Upper lobe of left lung (tissue), 6 donors: ENCODE measurements at regions not wholly inside any gene's neighbourhood (a gene's known extent, or its start where the extent isn't known, plus 50 kb on each side); places are given as distances from the start of the nearest gene placed in this dataset.

ENCODE experiments used
- ATAC-seq, 2 donors: fragments of 200-7000 bp; cut with Tn5 transposase; one replicate each; pipeline ENCODE4 v1.9.1; 2022; ENCODE audit warnings: mild to moderate bottlenecking in 2 of 2, moderate library complexity in 2 of 2; ENCODE audit not compliant: low FRiP score in 2 of 2
- DNase-seq, 2 donors: peaks; one replicate each; pipeline ENCODE4 v3.0.0-alpha.2; 2019 to 2020
- H3K27ac ChIP-seq, 4 donors: fragments of 200-600 bp; sonication (generic); one replicate each; pipeline ENCODE4 v1.5.1; 2016 to 2019
- H3K27me3 ChIP-seq, 4 donors: fragments of 200-600 bp; sonication (generic); one replicate each; pipeline ENCODE4 v1.5.1; 2017 to 2019
- H3K36me3 ChIP-seq, 4 donors: fragments of 200-600 bp; sonication (generic); one replicate each; pipeline ENCODE4 v1.5.1; 2016 to 2019
- H3K4me1 ChIP-seq, 4 donors: fragments of 200-600 bp; sonication (generic); one replicate each; pipeline ENCODE4 v1.5.1; 2018 to 2019
- H3K4me3 ChIP-seq, 4 donors: fragments of 200-600 bp; sonication (generic); one replicate each; pipeline ENCODE4 v1.5.1; 2017 to 2019; ENCODE audit warnings: mild to moderate bottlenecking in 2 of 4, moderate library complexity in 1 of 4
- H3K9me3 ChIP-seq, 4 donors: fragments of 200-600 bp; sonication (generic); one replicate each; pipeline ENCODE4 v1.5.1; 2018 to 2019
- EP300 ChIP-seq, 4 donors: sonication (generic); formaldehyde crosslinking; IDR thresholded peaks; one replicate each; pipeline ENCODE4 v1.5.1; 2017; ENCODE audit warnings: antibody characterized with exemption in 4 of 4, control low read depth in 2 of 4
- POLR2A ChIP-seq, 4 donors: fragments of 450-650 bp; IDR thresholded peaks; one replicate each; pipeline ENCODE4 v1.5.1; 2016 to 2017; ENCODE audit warnings: antibody characterized with exemption in 4 of 4, mild to moderate bottlenecking in 2 of 4
- POLR2AphosphoS5 ChIP-seq, 2 donors: sonication (generic); formaldehyde crosslinking; IDR thresholded peaks; one replicate each; pipeline ENCODE4 v1.5.1; 2017; ENCODE audit warnings: antibody characterized with exemption in 2 of 2
- WGBS, 2 donors: methylation state at CpG; one replicate each; pipeline ENCODE4 v1.1.5; 2017 to 2018; 5-methylcytosine and 5-hydroxymethylcytosine counted together
- TF ChIP-seq, protein P1 (sequence below), 6 experiments: fragments of 450-650 bp in 4 of 6; fragments of 200-600 bp in 2 of 6; sonication (generic) in 2 of 6; IDR thresholded peaks; one replicate each; pipeline ENCODE4 v1.5.1; 2016 to 2019; ENCODE audit warnings: antibody characterized with exemption in 6 of 6
- donor health status: DM: no; HTN: no; CAD: no; lungs with moderate emphysema.
- donor health status: DM: no; HTN: yes; CAD: no; lungs with severe emphysema.

GRCh38 chr1:5720484-5720883 is 271.7 kb downstream of the NPHP4 start:
- no peak for TF ChIP-seq POLR2A (IDR thresholded peaks at IDR 0.05)
- TF ChIP-seq POLR2AphosphoS5 (IDR thresholded peaks at IDR 0.05): no peak
- no peak for TF ChIP-seq EP300 (IDR thresholded peaks at IDR 0.05)
- TF ChIP-seq, protein P1, sequence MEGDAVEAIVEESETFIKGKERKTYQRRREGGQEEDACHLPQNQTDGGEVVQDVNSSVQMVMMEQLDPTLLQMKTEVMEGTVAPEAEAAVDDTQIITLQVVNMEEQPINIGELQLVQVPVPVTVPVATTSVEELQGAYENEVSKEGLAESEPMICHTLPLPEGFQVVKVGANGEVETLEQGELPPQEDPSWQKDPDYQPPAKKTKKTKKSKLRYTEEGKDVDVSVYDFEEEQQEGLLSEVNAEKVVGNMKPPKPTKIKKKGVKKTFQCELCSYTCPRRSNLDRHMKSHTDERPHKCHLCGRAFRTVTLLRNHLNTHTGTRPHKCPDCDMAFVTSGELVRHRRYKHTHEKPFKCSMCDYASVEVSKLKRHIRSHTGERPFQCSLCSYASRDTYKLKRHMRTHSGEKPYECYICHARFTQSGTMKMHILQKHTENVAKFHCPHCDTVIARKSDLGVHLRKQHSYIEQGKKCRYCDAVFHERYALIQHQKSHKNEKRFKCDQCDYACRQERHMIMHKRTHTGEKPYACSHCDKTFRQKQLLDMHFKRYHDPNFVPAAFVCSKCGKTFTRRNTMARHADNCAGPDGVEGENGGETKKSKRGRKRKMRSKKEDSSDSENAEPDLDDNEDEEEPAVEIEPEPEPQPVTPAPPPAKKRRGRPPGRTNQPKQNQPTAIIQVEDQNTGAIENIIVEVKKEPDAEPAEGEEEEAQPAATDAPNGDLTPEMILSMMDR (IDR thresholded peaks at IDR 0.05): no peak
- no peak overlapping the region for H3K4me3 ChIP-seq
- no peaks in the 10 kb centered on the region for H3K36me3 ChIP-seq
- no peak overlapping the region for H3K27ac ChIP-seq
- peaks cover 0 to 6% (median 0%) of the 10 kb centered on the region in 4 donors for H3K27me3 ChIP-seq
- H3K9me3 ChIP-seq: peaks cover 0 to 6% (median 1%) of the 10 kb centered on the region in 4 donors
- WGBS, 2 donors: 48 to 54% methylated on average over 8 of the region's 8 CpGs
- no peak for DNase-seq
- no peak for ATAC-seq
- peaks cover 0 to 3% (median 0%) of the 10 kb centered on the region in 4 donors for H3K4me1 ChIP-seq

DNA sequence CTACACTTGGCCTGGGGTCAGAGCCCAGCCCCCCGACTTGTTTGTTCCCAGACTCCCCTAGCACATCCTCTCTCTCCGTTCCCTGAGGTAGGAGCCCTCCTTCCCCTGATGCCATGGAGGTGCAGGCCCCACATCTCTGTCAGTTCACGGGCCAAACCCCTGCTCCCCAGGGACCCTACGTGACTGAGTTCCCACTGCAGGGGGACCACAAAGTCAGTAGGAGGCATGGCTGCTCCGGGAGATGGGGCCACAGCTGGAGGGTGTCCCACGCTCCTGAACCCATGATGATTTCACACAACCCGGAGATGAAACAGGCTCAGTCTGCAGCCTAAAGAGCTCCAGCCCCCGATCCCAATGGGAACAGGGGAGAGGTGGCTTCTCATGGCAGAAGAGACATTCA is 272.2 kb downstream of the NPHP4 start:
- DNase-seq: no peak
- Histone ChIP-seq H3K27ac (no peak overlapping the region), H3K27me3 (peaks cover 0 to 6% (median 0%) of the 10 kb centered on the region in 4 donors), H3K9me3 (peaks cover 0 to 6% (median 3%) of the 10 kb centered on the region in 4 donors), H3K4me1 (peaks cover 0 to 3% (median 0%) of the 10 kb centered on the region in 4 donors), H3K36me3 (no peaks in the 10 kb centered on the region), H3K4me3 (no peak overlapping the region)
- ATAC-seq: no peak
- WGBS, 2 donors: 61 to 73% methylated on average over 6 to 8 of the region's 8 CpGs
- no peak for TF ChIP-seq EP300 (IDR thresholded peaks at IDR 0.05)
- TF ChIP-seq POLR2A (IDR thresholded peaks at IDR 0.05): no peak
- no peak for TF ChIP-seq POLR2AphosphoS5 (IDR thresholded peaks at IDR 0.05)
- TF ChIP-seq, protein P1 (IDR thresholded peaks at IDR 0.05): no peak

DNA sequence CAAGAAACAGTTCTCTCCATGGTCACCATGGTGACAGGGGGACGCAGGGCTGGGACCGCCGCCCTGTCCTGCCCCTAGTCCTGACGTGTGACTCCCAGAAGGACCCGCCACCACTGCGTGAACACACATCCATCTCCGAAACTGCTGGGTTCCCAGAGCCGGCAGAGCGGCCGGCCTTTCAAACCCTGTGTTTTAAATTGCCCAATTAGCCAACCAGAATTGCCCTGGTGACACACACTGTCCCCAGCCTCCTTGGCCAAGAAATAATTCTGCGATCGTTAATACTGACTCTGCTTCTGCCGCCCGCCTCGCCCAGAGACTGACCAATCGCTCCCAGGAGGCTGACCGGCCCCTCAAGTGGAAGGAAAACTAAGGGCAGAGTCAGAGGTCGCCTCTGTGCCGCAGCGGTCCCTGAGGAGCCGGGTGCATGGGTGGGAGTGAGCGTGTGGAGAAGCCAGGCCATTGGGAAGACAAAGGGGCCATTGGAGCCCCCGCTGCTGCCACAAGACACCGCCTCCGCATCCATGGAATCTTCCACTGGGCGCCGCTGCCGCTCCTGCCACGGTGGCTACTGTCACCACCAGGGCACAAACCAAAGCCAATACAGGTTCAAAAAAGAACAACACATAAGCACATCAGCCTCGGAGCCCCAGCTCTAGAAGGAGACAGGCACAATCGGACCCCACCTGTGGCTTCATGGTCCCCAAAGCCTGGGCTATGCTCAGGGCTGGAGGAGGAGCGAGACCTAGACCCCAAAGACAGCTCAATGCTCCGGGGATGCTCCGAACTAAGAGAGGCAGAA is 273.2 kb downstream of the NPHP4 start:
- DNase-seq (peak in 1 of 2 donors; percentile 62), ATAC-seq (no peak)
- H3K27me3 ChIP-seq: peaks cover 0 to 6% (median 0%) of the 10 kb centered on the region in 4 donors
- peaks cover 0 to 3% (median 0%) of the 10 kb centered on the region in 4 donors for H3K4me1 ChIP-seq
- peaks cover 0 to 6% (median 3%) of the 10 kb centered on the region in 4 donors for H3K9me3 ChIP-seq
- TF ChIP-seq POLR2AphosphoS5 (IDR thresholded peaks at IDR 0.05): no peak
- no peak for TF ChIP-seq EP300 (IDR thresholded peaks at IDR 0.05)
- TF ChIP-seq POLR2A (IDR thresholded peaks at IDR 0.05): no peak
- TF ChIP-seq, protein P1 (IDR thresholded peaks at IDR 0.05): no peak
- WGBS, 2 donors: 70 to 74% methylated on average over 32 to 34 of the region's 34 CpGs
- H3K36me3 ChIP-seq: no peaks in the 10 kb centered on the region
- H3K27ac ChIP-seq: no peak overlapping the region
- no peak overlapping the region for H3K4me3 ChIP-seq

DNA sequence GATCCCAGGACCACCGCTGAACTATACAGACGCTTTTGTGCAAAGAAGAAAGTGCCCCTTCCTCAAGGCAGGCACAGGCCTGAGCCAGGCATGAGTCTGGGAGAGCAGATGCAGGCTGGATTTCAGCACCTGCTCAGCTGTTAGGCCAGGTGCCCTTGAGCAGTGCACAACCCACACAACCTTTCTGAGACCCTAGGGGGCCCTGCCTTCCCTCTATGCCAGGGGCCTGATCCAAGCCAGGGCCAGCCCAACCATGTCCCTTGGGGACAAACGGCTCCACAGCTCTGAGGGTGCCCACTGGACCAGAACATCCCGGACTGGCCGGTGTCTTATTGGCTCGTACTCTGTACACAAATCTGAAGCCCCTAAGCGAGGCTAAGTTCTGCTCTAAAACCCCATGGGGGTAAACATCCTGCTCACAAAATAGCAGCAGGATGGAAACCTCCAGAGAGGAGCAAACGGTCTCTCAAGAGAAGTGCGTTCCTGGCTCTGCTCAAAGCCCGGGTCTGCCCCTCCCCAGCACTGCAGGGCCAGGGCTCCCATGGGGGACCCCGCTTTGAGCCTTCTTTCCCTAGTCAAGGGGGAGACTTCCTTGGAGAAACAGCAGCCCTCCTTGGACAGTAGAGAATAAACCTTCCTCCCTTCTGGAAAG is 275.1 kb downstream of the NPHP4 start:
- Histone ChIP-seq H3K27me3 (peaks cover 0 to 6% (median 0%) of the 10 kb centered on the region in 4 donors), H3K27ac (no peak overlapping the region), H3K9me3 (peaks cover 0 to 6% (median 3%) of the 10 kb centered on the region in 4 donors), H3K36me3 (no peaks in the 10 kb centered on the region), H3K4me3 (no peak overlapping the region), H3K4me1 (peaks cover 0 to 3% (median 0%) of the 10 kb centered on the region in 4 donors)
- DNase-seq (no peak), ATAC-seq (peak in 1 of 2 donors; percentile 38)
- TF ChIP-seq POLR2A (IDR thresholded peaks at IDR 0.05): no peak
- TF ChIP-seq, protein P1 (IDR thresholded peaks at IDR 0.05): no peak
- no peak for TF ChIP-seq EP300 (IDR thresholded peaks at IDR 0.05)
- TF ChIP-seq POLR2AphosphoS5 (IDR thresholded peaks at IDR 0.05): no peak
- whole genome bisulfite sequencing, 2 donors: 52 to 64% methylated on average over 4 to 11 of the region's 11 CpGs
